RWPE1 (cell line): ENCODE measurements at regions not wholly inside any gene's neighbourhood (a gene's known extent, or its start where the extent isn't known, plus 50 kb on each side); places are given as distances from the start of the nearest gene placed in this dataset.

ENCODE experiments used
- CTCF ChIA-PET: fragments of 350-600 bp; sonication (Branson Sonifier 250); formaldehyde crosslinking; extraction: SDS; loops from one replicate; lab custom pipeline; 2021; lab: Yijun Ruan, JAX
- POLR2A ChIA-PET: fragments of 400-600 bp; formaldehyde crosslinking; extraction: SDS; loops from one replicate; lab custom pipeline; 2020; ENCODE audit warnings: antibody characterized with exemption; ENCODE audit not compliant: low non-redundant PET; lab: Yijun Ruan, JAX
- DNase-seq: peaks from one replicate; pipeline ENCODE4 v3.0.0; 2012; ENCODE audit warnings: low spot score
- H3K27ac ChIP-seq: fragments of 450-650 bp; 2 replicates; pipeline ENCODE4 v1.5.1; 2017
- TF ChIP-seq, protein P1 (sequence below): fragments of 450-650 bp; conservative IDR thresholded peaks from 2 replicates; pipeline ENCODE4 v1.5.1; 2017; ENCODE audit warnings: low read depth, mild to moderate bottlenecking

DNA sequence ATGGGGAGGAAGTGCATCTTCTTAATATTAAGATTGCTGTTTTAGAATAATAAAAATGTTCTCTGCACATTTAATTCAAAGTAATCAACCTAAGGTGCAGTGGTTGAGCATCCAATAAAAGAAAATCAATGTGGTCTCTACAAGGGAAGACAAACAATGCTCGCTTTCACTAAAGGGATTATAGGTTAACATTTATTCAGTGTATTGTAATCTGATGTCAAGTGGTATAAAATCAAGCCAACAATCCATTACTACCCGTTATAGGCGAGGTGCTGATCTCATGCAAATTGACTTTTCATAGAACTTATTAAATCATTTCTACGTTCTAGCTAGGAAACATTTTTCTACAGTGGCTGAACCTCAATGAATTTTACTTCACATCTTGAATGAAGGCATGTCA, 773.9 kb downstream of the NR2F1-AS1 start:
- no peak overlapping the region for H3K27ac ChIP-seq
- POLR2A ChIA-PET: no interaction called here
- no peak for DNase-seq
- CTCF ChIA-PET: no interaction called here
- TF ChIP-seq, protein P1, sequence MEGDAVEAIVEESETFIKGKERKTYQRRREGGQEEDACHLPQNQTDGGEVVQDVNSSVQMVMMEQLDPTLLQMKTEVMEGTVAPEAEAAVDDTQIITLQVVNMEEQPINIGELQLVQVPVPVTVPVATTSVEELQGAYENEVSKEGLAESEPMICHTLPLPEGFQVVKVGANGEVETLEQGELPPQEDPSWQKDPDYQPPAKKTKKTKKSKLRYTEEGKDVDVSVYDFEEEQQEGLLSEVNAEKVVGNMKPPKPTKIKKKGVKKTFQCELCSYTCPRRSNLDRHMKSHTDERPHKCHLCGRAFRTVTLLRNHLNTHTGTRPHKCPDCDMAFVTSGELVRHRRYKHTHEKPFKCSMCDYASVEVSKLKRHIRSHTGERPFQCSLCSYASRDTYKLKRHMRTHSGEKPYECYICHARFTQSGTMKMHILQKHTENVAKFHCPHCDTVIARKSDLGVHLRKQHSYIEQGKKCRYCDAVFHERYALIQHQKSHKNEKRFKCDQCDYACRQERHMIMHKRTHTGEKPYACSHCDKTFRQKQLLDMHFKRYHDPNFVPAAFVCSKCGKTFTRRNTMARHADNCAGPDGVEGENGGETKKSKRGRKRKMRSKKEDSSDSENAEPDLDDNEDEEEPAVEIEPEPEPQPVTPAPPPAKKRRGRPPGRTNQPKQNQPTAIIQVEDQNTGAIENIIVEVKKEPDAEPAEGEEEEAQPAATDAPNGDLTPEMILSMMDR: no peak

DNA sequence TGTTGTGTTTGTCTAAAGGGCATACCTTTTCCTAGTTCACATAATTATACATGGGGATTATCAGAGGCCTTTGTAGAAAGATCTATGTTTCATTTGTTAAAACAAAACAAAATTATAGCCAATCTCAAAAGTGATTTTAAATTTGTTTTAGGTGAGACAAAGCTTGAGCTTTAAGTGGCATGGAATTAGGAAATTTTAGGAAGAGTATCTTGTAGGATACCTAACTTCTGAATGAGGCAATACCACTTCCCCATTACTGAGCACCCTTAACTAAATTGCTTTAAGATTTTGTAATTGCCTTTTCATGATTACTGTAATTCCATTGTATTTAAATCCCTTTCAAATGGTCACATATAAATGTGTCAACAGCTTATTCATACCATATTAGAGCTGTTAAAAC, 775.6 kb downstream of the NR2F1-AS1 start:
- DNase-seq: no peak
- ChIA-PET POLR2A (no interaction called here), CTCF (interaction anchor here (0.6 kb wide), 1 partner anchor 65 kb away, joined by 3 read pairs; no protein-coding TSS in a partner anchor)
- TF ChIP-seq, protein P1: no peak
- H3K27ac ChIP-seq: no peak overlapping the region

DNA sequence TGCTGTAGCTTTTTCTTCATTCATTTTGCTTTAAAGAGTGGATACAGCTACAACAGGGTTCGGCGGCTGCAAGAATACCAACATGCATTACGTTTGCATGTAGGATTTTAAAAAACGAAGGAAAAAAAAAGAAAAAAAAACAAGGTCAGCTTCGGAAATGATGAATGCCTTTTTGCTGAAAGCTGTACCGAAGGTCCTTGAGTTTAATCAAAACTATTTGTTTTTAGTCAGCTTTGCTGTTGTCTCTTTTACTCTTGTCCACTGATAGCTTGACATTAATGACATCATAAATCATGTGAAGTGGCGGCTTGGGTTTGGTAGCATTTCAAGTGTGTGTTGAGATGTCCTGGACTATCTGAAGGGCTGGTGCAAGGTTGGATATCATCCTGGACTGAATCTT, 779.1 kb downstream of the NR2F1-AS1 start:
- POLR2A ChIA-PET: no interaction called here
- no peak overlapping the region for H3K27ac ChIP-seq
- CTCF ChIA-PET: interaction anchor here (0.7 to 1.1 kb wide), 3 partner anchors 10 to 1414 kb away, joined by 3 to 5 read pairs (median 3); no protein-coding TSS in a partner anchor
- TF ChIP-seq, protein P1: no peak
- no peak for DNase-seq

DNA sequence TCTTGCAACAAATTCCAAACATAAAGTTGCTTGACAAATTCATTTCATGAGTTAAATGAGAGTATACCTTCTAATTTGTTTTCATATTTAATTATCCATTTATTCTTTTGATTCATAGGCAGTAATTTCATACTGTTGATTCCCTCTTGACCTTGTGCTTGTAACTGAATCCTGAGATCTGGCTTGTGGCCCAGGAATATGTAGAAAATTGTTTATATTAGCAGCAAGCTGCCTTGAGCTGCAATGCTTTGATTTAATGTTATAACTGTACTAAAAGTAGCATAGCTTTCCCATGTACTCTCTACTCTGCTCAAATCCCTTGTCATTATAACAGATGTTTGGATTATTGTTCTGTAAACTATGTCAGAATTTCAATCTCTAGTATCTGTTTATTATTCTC, 780.7 kb downstream of the NR2F1-AS1 start:
- ChIA-PET POLR2A (no interaction called here), CTCF (no interaction called here)
- DNase-seq: no peak
- TF ChIP-seq, protein P1: no peak
- no peak overlapping the region for H3K27ac ChIP-seq

DNA sequence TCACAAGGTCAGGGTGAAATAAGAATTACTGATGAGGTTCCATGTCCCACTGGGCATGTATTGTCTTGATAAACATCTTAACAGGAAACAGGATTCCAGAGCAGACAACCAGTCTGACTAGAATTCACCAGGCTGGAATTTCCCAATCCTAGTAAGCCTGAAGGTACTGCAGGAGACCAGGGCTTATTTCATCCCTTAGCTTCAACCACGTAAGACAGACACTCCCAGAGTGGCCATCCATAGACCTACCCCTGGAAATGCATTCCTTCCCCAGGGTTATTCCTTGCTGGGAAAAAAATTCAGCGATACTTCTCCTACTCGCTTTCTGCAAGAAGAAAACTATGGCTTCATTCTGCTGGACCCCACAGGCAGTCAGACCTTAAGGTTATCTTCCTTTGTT, 785.4 kb downstream of the NR2F1-AS1 start:
- ChIA-PET POLR2A (no interaction called here), CTCF (no interaction called here)
- TF ChIP-seq, protein P1: no peak
- no peak for DNase-seq
- H3K27ac ChIP-seq: no peak overlapping the region

DNA sequence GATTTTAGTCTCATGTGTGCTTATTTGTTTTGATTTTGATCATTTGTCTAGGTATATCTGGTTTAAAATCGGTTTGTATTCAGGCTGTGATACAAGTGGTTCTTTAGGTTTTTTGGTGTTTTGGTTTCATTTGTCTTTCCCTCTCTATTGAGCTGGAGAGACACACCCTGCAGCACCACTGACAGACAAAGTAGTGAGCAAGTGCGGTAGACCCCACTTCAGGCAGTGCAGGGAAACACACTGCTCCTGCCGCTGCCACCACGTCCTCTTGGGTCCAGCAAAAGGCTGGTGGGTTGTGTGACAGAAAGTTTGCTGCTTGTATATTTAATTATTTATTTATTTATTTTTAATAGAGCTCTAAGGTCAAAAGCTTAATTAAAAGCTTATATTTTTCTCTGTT, 801.0 kb downstream of the NR2F1-AS1 start:
- no peak for DNase-seq
- ChIA-PET POLR2A (no interaction called here), CTCF (interaction anchor here (0.6 kb wide), 1 partner anchor 105 kb away, joined by 9 read pairs; no protein-coding TSS in a partner anchor)
- TF ChIP-seq, protein P1: no peak
- H3K27ac ChIP-seq: no peak overlapping the region
